Pancreas (tissue), 10 donors: ENCODE measurements at regions not wholly inside any gene's neighbourhood (a gene's known extent, or its start where the extent isn't known, plus 50 kb on each side); places are given as distances from the start of the nearest gene placed in this dataset.

Experiments
- ATAC-seq, 4 donors: fragments of 200-7000 bp; cut with Tn5 transposase; one replicate each; pipeline versions ENCODE4 v1.8.0 to v1.9.1; 2020; ENCODE audit warnings: mild to moderate bottlenecking in 4 of 4, moderate library complexity in 4 of 4
- DNase-seq, 6 donors: peaks; one replicate each; pipeline ENCODE4 v3.0.0-alpha.2; 2020
- FAIRE-seq: peaks from 2 replicates; lab custom pipeline; 2012; peaks lifted over from hg19 to GRCh38; lab: Jason Lieb, UNC
- H3K27ac ChIP-seq, 4 donors: fragments of 200-600 bp; sonication (generic); 1 replicate in 3 of 4; 2 replicates in 1 of 4; pipeline versions ENCODE4 v1.5.0 to v1.8.0; 2020
- H3K27me3 ChIP-seq, 4 donors: fragments of 200-600 bp; one replicate each; pipeline ENCODE4 v1.8.0; 2021
- H3K36me3 ChIP-seq, 3 donors: fragments of 200-600 bp; sonication (generic) in 1 of 3; one replicate each; pipeline versions ENCODE4 v1.5.0 to v1.8.0; 2020 to 2021
- H3K4me1 ChIP-seq, 3 donors: fragments of 200-600 bp; one replicate each; pipeline ENCODE4 v1.8.0; 2021
- H3K4me3 ChIP-seq, 4 donors: fragments of 200-600 bp; sonication (generic) in 2 of 4; one replicate each; pipeline versions ENCODE4 v1.5.0 to v1.8.0; 2020 to 2021
- H3K9me3 ChIP-seq, 4 donors: fragments of 200-600 bp; one replicate each; pipeline ENCODE4 v1.8.0; 2021
- WGBS, 2 donors: extraction: QIAGEN DNeasy Blood & Tissue Kit; methylation state at CpG; one replicate each; pipeline ENCODE4 v1.1.7; 2013; 5-methylcytosine and 5-hydroxymethylcytosine counted together
- intact Hi-C, 3 donors: fragments of 100-400 bp; cut with DNase I; formaldehyde crosslinking; loops; one replicate each; pipeline versions ENCODE4 v1.11.1 to v1.14.2; 2022
- TF ChIP-seq, protein P1 (sequence below), 4 donors: fragments of 200-600 bp; sonication (generic) in 3 of 4; IDR thresholded peaks; one replicate each; pipeline versions ENCODE4 v1.5.0 to v1.8.0; 2021; ENCODE audit warnings: antibody characterized with exemption in 4 of 4
- donor health status: healthy with polysubstance abuse.
- donor health status: DM: no; HTN: no; CAD: no; lungs with moderate emphysema.
- donor health status: DM: no; HTN: no; CAD: no.
- donor health status: control.
- donor health status: control.
- donor health status: Bipolar disorder and iron deficiency.
- donor health status: DM: yes; HTN: yes; CAD: no.
- donor health status: DM: no; HTN: no; CAD: no.
- donor health status: DM: no; HTN: no; CAD: no.
- donor health status: DM: yes; HTN: yes; CAD: no.

DNA sequence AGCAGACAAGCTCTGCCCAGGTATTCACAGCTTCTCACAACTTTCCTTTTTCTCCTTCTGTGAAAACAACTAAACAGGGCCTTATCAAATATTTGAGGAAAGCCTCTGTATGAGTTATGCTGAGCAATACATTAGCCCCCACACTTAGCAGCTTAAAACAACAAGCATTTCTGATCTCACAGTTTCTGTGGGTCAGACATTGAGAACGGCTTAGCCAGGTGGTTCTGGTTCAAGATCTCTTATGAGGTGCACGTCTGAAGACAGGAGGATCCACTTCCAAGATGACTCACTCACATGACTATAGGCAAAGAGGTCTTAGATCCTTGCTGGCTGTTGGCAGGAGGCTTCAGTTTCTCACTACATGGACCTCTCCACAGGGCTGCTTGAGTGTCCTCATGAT is 181.4 kb upstream of the WSCD1 start:
- Histone ChIP-seq H3K27me3 (no peaks in the 10 kb centered on the region), H3K9me3 (no peaks in the 10 kb centered on the region), H3K27ac (no peak overlapping the region), H3K4me1 (no peaks in the 10 kb centered on the region), H3K36me3 (no peaks in the 10 kb centered on the region), H3K4me3 (no peak overlapping the region)
- FAIRE-seq (no peak), DNase-seq (no peak), ATAC-seq (no peak)
- TF ChIP-seq, protein P1, sequence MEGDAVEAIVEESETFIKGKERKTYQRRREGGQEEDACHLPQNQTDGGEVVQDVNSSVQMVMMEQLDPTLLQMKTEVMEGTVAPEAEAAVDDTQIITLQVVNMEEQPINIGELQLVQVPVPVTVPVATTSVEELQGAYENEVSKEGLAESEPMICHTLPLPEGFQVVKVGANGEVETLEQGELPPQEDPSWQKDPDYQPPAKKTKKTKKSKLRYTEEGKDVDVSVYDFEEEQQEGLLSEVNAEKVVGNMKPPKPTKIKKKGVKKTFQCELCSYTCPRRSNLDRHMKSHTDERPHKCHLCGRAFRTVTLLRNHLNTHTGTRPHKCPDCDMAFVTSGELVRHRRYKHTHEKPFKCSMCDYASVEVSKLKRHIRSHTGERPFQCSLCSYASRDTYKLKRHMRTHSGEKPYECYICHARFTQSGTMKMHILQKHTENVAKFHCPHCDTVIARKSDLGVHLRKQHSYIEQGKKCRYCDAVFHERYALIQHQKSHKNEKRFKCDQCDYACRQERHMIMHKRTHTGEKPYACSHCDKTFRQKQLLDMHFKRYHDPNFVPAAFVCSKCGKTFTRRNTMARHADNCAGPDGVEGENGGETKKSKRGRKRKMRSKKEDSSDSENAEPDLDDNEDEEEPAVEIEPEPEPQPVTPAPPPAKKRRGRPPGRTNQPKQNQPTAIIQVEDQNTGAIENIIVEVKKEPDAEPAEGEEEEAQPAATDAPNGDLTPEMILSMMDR (IDR thresholded peaks at IDR 0.05): no peak
- 43% methylated on average over 2 of the region's 2 CpGs for WGBS, 2 donors
- intact Hi-C loops: no loop called here

DNA sequence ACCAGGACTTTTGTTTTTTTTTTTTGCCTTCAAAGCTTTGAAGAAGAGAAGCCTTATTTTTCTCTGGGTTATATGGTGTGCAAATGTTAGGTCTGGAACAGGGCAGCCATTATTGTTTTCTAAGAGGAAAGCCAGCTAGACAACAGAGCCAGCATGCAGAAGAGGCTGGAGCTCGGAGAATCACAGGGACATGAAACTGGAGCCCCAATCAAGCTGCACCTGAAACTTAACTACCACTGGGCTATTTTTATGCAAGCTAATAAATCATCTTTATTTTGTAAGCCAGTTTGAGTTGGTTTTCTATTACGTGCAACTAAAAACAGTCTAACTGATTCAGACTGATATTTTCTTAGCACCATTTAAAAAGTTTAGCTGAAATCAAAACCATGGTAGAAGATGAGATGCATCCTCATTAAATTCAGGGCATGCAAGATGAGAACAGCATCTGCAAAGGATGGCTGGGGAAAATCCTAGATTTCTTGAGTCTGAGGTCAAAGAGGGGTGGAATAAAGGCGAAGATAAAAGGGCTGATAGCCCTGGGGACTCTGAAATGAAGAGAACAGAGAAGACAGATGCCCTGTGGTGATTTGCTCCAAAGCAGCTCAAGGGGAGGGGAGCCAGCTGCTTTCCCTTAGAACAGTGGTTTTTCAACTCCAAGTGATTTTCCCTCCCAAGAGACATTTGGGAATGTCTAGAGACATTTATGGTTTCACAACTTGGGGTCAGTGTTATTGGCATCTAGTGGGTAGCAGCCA is 177.1 kb upstream of the WSCD1 start:
- H3K9me3 ChIP-seq: no peaks in the 10 kb centered on the region
- H3K4me3 ChIP-seq: no peak overlapping the region
- WGBS, 2 donors: 31 to 40% methylated on average over 3 of the region's 3 CpGs
- FAIRE-seq (no peak), DNase-seq (no peak), ATAC-seq (no peak)
- H3K4me1 ChIP-seq: no peaks in the 10 kb centered on the region
- TF ChIP-seq, protein P1 (IDR thresholded peaks at IDR 0.05): no peak
- no peak overlapping the region for H3K27ac ChIP-seq
- no peaks in the 10 kb centered on the region for H3K36me3 ChIP-seq
- intact Hi-C loops: no loop called here
- H3K27me3 ChIP-seq: no peaks in the 10 kb centered on the region

DNA sequence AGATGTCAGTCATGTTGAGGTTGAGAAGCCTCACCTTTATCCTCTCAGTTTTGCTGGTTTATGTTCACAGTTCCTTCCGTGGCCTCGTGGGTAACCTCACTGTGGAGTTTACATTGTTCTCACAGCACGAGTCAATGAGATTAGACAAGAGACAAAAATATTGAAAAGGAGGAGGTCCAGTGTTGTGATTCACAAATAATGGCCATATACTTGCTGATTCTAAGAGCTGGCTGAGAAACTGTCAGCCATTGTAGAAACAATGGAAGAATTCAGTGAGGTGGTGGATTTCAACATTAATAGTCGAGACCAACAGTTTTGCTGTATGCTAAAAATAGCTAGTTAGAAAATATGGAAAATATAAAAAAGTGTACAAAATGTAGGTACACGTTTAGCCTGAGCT is 176.4 kb upstream of the WSCD1 start:
- no peak for ATAC-seq
- no peak for FAIRE-seq
- no peak overlapping the region for H3K4me3 ChIP-seq
- H3K27ac ChIP-seq: no peak overlapping the region
- no peaks in the 10 kb centered on the region for H3K4me1 ChIP-seq
- no peak for DNase-seq
- 23 to 30% methylated on average over 5 of the region's 5 CpGs for WGBS, 2 donors
- no peaks in the 10 kb centered on the region for H3K9me3 ChIP-seq
- TF ChIP-seq, protein P1 (IDR thresholded peaks at IDR 0.05): no peak
- no peaks in the 10 kb centered on the region for H3K36me3 ChIP-seq
- no peaks in the 10 kb centered on the region for H3K27me3 ChIP-seq
- intact Hi-C loops: no loop called here

DNA sequence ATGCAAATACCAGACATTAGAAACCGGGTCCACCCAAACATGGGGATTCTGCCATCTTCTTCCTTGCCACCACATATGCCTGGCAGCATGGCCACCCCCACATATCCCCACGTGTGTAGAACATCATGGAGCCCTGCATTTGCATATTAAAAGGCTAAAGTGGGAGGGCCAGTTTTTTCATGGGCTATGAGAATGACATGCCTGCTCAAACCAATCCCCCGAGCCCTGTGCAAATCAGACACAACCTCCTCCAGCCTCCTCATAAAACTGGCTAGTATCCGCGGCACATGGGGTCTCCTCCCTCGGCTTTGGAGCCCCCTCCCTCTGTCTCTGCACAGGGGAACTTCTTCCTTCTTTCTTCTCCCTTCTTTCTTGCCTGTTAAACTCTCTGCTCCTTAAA is 174.9 kb upstream of the WSCD1 start:
- no peak for DNase-seq
- TF ChIP-seq, protein P1 (IDR thresholded peaks at IDR 0.05): no peak
- intact Hi-C loops: no loop called here
- H3K27me3 ChIP-seq: no peaks in the 10 kb centered on the region
- H3K9me3 ChIP-seq: no peaks in the 10 kb centered on the region
- H3K27ac ChIP-seq: no peak overlapping the region
- 49 to 57% methylated on average over 6 of the region's 6 CpGs for WGBS, 2 donors
- FAIRE-seq: no peak
- no peak for ATAC-seq
- no peaks in the 10 kb centered on the region for H3K4me1 ChIP-seq
- no peaks in the 10 kb centered on the region for H3K36me3 ChIP-seq
- H3K4me3 ChIP-seq: no peak overlapping the region

GRCh38 chr17:5896215-5896614 is 174.0 kb upstream of the WSCD1 start:
- no peak for FAIRE-seq
- intact Hi-C loops: no loop called here
- Histone ChIP-seq H3K27ac (no peak overlapping the region), H3K27me3 (no peaks in the 10 kb centered on the region), H3K36me3 (no peaks in the 10 kb centered on the region), H3K4me3 (no peak overlapping the region), H3K9me3 (no peaks in the 10 kb centered on the region), H3K4me1 (no peaks in the 10 kb centered on the region)
- DNase-seq: no peak
- no peak for ATAC-seq
- 34 to 39% methylated on average over 5 of the region's 5 CpGs for WGBS, 2 donors
- TF ChIP-seq, protein P1 (IDR thresholded peaks at IDR 0.05): no peak
